ENCODE measurements at regions not wholly inside any gene's neighbourhood (a gene's known extent, or its start where the extent isn't known, plus 50 kb on each side); places are given as distances from the start of the nearest gene placed in this dataset.
"Not testable (repeated sequence)": the region's sequence is repeated elsewhere in the genome, so short reads cannot be mapped to it uniquely, and the experiment has no call there.

DNA sequence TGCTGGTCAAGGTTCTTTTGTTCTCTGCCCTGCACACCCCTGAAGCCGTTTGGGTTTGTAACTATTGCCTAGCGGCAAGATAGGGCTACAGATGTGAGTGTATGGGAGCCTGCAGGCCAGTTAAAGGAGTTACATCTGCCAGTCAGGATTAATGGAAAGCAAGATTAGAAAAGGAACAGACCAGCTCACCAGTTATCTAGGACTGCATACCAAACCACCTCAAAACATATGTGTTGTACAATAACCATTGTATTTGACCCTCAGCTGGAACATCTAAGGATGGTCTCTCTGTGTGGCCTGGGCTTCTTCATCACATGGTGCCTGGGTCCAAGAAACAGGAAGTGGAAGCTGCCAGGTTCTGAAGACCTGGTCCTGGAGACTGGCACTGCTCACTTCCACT is 52.5 kb upstream of the FBXO28 start:
- no peak for DNase-seq (ENCODE audit: low read depth in 3 of 3, low spot score in 2 of 3)

DNA sequence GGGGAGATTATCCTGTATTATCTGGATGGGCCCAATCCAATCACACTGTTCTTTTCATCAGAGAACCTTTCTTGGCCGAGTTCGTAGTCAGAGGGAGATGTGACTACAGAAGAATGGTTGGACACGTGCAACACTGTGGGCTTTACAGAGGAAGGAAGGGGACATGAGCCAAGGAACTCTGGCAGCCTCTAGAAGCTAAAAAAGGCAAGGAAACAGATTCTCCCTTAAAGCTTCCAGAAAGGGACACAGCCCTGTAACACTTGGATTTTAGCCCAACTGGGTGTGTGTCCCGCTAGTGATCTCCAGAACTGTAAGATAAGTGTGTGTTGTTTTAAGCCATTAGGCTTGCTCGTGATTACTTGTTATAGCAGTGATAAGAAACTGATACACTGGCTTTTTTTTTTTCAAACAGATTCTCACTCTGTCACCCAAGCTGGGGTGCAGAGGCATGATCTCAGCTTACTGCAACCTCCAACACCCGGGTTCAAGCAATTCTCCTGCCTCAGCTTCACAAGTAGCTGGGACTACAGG is 53.9 kb upstream of the FBXO28 start:
- no peak for DNase-seq (ENCODE audit: low read depth in 3 of 3, low spot score in 2 of 3)

DNA sequence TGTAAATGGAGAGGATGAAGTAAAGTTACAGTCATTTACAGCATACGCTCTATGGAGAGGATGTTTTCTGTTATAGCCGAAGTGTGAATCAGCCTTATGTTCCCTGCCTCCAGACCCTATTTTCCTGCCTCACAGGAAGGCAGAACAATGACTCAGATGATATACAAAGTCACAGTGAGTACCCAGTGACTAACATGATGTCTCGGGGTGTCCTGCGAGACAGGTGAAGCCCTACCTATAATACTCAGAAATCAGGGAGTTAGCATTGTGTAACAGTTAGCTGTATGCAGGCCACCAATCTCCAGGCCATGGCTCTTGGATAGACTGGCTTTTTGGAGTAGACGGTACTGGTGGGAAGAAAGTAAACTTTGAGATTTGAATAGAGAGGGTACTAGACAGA is 55.6 kb upstream of the FBXO28 start:
- DNase-seq (ENCODE audit: low read depth in 3 of 3, low spot score in 2 of 3): no peak

DNA sequence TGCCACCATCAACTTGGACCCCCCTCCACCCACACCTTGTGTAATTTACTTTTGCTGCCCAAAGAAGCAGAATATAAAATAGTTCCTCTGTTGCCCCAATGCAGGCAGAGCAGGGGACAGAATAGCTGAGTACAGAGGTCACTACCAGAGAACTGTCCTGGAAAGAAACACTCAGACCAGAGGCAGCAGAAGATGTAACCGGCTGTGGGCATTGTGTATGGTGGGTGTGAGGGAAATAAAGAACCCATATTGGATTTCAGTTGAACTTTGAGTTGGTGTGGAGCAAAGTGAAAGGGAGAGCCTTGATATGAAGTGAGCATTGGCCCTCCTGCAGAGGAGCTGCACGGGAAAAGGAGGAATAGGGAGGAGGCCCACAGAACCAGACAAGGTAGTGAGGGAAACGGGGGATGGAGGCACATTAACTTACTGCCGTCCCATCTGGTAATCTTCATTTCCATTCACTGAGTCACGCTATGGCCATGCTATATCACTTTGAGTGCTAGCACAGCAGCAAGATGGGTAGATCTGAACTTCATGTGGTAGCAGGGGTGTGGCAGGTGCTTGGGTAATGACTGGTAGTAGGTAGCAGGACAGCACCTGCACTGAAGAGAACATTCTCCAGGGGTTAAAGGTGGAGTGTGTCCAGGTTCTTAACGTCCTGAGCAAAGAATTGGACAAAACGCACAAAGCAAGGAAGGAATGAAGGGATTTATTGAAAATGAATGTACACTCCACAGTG is 56.3 kb upstream of the FBXO28 start:
- no peak for DNase-seq (ENCODE audit: low read depth in 3 of 3, low spot score in 2 of 3)

DNA sequence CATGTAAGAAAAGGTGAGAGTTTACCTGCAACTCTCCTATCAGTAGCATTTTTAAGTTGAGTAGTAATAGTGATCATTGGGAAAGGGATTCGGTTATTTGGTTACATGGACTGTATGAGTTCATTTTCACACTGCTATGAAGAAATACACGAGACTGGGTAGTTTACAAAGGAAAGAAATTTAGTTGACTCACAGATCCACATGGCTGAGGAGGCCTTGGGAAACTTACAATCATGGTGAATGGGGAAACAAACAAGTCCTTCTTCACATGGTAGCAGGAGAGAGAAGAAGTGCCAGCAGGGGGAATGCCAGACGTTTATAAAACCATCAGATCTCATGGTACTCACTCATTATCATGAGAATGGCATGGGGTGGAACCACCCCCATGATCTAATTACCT is 59.3 kb upstream of the FBXO28 start:
- DNase-seq (ENCODE audit: low read depth in 3 of 3, low spot score in 2 of 3): no peak

DNA sequence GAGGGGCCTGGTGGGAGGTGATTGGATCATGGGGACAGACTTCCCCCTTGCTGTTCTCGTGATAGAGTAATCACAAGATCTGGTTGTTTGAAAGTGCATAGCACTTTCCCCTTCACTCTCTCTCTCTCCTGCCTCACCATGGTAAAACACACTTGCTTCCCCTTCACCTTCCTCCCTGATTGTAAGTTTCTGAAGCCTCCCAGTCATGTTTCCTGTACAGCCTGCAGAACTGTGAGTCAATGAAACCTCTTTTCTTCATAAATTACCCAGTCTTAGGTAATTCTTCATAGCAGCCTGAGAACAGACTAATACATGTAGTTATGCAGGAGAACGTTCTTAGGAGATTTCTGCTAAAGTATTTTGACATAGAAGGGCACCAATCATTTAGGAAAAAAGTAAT is 59.9 kb upstream of the FBXO28 start:
- DNase-seq (ENCODE audit: low read depth in 3 of 3, low spot score in 2 of 3): no peak

DNA sequence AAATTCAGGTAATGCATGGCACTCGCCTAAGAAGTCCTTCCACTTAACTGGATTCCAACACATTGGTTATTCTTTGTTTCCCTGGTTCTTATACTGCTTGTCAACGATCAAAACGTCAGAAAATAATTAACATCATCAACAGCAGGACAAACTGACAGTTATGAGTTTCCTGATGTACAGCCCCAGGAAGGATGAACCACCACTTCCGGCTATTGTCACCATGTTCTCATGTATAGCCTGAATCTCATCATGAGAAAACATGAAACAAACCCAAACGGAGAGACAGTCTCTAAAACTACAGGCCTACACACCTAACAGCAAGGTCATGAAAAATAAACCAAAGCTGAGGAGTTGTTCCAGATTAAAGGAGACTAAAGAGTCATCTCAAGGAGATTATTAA is 60.5 kb upstream of the FBXO28 start:
- no peak for DNase-seq (ENCODE audit: low read depth in 3 of 3, low spot score in 2 of 3)

DNA sequence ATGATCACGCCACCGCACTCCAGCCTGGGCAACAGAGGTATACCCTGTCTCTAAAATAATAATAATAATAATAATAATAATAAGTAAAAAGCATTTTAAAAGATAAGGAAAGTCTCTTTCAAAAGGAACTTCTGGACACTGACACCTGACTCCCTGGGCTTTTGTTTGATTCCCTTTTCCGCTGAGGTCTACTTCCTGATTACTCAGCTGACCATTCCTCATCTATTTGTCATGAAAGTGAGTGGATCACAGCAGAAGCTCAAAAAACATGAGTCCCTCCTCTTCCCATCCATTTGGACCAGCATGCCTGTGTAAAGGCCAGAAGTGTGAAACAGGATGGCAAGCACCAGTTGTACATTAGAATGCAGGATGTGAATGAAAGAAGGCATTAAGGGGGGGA is 61.1 kb upstream of the FBXO28 start:
- DNase-seq (ENCODE audit: low read depth in 3 of 3, low spot score in 2 of 3): no peak

DNA sequence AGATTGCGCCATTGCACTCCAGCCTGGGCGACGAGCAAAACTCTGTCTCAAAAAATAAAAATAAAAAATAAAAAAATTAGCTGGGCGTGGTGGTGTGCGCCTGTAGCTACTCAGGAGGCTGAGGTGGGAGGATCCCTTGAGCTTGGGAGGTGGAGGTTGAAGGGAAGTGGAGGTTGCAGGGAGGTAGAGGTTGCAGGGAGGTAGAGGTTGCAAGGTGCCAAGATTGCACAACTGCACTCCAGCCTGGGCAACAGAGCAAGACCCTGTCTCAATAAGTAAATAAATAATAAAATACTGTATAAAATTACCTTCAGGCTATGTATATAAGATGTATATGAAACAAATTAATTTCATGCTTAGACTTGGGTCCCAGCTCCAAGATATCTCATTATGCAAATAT is 62.1 kb upstream of the FBXO28 start:
- DNase-seq (ENCODE audit: low read depth in 3 of 3, low spot score in 2 of 3): not testable (repeated sequence)

DNA sequence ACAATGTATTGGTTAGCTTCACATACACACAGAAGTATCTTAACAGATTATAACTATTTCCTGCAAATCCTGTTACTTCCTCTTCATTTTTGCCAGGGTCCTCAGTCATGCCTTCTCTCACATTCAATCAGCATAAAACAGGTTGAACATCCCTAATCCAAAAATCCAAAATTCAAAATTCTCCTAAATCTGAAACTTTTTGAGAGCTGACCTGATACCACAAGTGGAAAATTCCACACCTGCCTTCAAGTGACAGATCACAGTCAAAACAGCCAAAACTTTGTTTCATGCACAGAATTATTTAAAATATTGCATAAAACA is 62.9 kb upstream of the FBXO28 start:
- no peak for DNase-seq (ENCODE audit: low read depth in 3 of 3, low spot score in 2 of 3)

DNA sequence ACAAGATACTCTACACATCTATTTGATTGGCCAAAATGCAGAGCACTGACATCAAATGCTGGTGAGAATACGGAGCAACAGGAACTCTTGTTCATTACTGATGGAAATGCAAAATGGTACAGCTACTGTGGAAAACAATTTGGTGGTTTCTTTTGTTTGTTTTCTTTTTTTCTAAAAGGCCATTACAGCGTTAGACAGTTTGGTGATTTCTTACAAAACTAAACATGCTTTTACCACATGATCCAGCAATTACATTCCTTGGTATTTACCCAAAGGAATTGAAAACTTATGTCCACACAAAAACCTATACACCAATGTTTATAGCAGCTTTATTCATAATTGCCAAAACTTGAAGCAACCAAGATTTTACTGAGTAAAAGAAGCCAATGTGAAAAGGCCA is 66.4 kb upstream of the FBXO28 start:
- DNase-seq (ENCODE audit: low read depth in 3 of 3, low spot score in 2 of 3): no peak

DNA sequence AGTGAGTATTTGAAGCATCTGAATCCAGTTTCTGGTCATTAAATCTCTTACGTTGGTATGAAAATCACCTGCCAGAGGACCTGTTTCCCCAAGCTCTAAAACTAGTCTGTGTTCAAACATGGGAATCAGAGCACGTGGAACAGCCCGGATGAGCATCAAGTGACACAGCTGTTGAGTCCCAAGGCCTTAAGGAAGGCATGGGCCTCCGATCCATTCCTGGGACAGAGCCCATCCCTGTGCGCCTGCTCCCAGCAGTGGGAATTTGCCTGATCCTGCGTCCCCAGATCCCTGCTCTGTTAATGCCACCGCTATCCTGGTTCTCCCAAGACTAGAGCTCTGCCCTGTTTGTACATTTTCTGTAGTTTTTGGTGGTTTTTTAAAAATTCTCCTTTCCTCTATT is 68.4 kb upstream of the FBXO28 start:
- no peak for DNase-seq (ENCODE audit: low read depth in 3 of 3, low spot score in 2 of 3)

DNA sequence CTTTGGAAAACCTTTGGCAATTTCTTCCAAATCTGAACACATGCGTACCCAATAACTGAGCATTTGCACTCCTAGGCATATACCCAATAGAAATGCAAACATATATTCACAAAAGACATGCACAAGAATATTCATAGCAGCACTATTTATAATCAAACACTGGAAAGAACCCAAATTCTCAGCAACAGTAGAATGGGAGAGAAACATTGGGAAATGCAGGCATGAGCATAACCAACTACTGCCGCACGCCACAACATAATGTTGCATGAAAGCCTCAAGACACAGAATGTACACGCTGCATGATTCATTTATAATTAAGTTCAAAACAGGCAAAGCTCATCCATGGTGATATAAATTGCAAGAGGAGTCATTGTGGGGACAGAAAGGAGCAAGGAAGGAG is 69.5 kb upstream of the FBXO28 start:
- DNase-seq (ENCODE audit: low read depth in 3 of 3, low spot score in 2 of 3): no peak

DNA sequence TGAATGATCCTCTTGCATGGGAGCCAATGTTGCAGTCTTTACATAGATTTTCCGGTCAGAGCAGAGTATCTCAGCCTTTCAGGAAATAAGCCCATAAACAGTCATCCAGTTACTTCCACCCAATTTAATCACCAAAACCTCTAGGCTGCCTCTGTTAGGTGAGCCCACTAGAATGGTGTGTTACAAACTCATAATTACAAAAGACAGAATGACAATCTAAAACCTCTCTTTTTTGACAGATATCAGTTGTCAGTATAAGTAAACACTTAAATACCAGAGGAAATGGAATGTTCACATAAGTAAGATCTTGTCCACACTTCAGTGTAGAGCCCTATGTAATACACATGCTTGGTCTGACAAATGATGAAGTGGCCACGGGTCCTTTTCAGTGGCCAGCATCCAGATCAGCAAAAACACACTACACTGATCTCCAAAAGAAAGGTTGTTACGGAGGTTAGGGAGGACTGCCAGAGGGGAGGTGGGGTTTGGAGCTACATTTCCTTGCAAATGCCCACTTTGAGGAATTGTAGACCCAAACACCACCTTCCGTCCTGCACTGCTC is 71.3 kb upstream of the FBXO28 start:
- no peak for DNase-seq (ENCODE audit: low read depth in 3 of 3, low spot score in 2 of 3)

DNA sequence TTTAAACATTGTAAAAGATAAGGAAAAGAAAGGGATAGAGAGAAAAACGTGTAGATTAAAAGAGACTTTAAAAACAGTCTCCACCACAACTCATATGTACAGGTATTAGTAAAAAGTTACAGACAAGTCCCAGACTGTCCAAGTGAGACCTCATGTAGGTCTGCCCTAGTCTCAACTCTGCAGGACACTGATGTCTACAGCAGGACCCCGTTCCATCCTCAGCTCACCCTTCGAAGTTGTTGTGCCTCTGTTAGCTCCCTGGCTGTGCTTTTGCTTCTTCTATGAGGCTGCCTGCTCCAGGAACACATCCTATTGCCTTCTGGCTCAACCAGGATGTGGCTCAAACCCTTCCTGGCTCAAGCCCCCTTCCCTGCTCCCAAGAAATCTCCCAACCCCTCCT is 72.9 kb upstream of the FBXO28 start:
- no peak for DNase-seq (ENCODE audit: low read depth in 3 of 3, low spot score in 2 of 3)

DNA sequence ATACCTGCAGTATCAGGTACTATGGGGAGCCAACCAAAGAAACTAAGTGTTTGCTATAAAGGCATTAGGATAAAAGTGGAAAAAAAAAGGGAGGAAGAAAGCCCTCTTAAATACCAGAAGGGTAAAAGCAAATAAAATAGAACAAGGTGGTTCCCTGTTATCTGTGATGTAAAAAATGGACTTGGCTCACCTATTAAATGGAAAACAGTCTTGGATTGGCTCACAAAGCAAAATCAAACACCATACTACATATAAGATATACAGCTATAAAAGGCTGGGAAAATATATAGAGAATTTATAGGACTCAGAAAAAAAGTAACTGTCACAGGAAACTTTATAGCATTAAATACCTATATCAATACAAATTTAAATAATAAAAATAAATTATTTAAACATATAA is 73.5 kb upstream of the FBXO28 start:
- DNase-seq (ENCODE audit: low read depth in 3 of 3, low spot score in 2 of 3): not testable (repeated sequence)

DNA sequence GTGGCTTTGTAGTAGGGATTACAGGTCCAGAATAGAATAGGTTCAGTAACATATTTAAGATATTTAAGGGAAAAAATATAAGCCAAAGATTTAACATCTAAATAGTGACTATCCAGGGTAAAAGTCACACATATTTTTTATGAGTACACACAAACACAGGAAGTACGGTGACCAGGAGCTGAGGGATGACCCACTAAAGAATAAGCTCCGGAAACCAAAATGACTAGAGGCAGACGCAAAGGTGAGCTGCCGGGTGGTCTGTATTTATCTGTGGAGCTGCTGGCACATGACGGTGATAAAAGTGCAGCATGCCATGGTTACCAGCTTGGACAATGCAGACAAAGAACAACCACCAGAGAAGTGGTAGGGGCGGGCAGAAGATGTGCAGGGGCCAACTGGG is 73.9 kb upstream of the FBXO28 start:
- DNase-seq (ENCODE audit: low read depth in 3 of 3, low spot score in 2 of 3): not testable (repeated sequence)

DNA sequence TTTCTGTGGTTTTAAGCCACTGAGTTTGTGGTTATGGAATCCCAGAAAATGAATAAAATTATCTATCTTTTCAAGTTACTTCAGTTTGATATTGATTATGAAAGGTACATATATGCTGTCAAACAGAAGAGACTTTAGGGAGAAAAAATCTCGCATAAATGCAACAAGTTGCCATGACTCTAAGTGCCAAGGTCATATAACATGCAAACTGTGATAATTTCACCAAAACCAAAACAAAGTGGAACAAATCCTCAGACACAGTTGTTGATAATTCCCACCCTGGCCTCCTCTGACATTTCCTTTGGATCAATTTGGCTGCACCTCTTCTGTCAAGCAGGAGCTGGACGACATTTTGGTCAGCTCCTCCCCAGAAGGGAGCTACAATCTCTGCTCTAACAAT is 75.1 kb upstream of the FBXO28 start:
- DNase-seq (ENCODE audit: low read depth in 3 of 3, low spot score in 2 of 3): not testable (repeated sequence)

DNA sequence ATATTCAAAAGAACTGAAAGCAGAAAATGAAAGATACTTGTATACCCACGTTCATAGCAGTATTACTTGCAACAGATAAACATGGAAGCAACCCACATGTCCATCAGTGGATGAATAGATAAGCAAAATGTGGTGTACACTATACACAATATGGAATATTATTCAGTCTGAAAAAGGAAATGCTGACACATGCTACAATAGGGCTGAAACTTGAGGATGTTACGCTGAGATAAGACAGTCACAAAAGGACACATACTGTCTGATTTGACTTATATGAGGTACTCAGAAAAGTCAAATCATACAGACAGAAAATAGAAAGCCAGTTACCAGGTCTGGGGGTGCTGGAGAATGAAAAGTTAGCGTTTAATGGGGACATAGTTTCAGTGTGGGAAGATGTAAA is 76.5 kb upstream of the FBXO28 start:
- DNase-seq (ENCODE audit: low read depth in 3 of 3, low spot score in 2 of 3): not testable (repeated sequence)

DNA sequence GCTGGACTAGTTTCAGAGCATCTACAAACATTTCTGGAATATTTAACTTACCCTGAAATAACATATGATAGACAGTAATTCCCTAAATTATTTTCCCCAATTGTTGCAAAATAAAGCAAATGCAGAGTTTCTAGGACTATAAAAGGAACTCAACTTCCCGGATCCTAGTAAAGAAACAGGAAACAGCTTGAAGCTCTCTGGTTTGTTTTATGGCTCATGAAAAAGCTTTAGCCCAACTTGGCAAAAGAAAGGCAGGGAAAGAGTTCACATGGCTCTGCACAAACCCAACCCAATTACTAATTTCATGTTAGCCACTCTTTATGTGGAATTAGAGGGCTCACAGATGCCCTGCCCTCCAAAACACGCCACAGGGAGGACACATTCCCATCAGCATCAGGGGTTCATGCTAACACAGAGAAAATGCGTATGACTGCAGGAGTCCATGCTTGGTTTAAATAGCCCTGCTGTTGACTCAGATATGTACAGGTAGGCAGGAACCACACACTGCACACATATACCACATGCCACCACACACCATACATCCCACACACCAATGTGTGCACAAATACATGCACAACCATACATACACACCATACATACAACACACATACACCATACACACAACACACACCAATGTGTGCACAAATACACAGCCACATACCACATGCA is 81.2 kb upstream of the FBXO28 start:
- DNase-seq (ENCODE audit: low read depth in 3 of 3, low spot score in 2 of 3): not testable (repeated sequence)

DNA sequence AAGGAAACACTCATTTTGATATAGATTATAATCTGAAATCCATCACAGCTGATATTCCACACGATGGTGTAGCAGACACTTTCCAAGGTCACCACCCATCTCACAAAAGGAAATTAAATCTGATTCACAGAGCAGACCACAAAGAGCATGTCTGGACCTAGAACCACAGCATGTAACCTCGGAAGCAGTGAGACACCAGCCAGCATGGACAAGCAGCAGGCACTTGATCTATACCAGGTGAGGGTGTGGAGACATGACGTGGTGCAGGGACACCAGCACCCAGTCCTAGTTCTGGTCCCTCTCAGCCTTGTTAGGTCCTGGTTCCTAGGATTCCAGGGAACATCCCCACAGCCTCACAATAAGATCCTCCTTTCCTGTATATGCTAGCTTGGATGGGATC is 81.9 kb upstream of the FBXO28 start:
- not testable (repeated sequence) for DNase-seq (ENCODE audit: low read depth in 3 of 3, low spot score in 2 of 3)

DNA sequence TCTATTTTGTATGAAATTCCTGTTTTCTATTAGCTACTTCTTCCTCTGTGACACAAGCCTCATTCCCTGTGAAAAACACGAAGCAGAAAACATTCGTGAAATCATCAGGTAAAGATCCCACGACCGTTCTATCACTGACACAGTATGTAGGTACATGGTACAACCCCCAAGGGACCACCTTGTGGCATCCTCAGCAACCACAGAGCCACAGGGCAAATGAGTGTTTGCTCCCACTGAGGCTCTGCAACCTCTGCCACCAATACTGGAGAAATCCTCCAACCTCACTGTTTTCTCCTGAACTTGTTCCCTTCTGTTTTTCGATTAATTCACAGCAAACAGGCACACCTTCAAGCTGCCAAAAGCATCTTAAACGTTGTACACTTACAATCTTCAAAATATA is 83.7 kb upstream of the FBXO28 start:
- not testable (repeated sequence) for DNase-seq (ENCODE audit: low read depth in 3 of 3, low spot score in 2 of 3)

Measured in right renal cortex interstitium (tissue), 3 donors.